GM12878 (cell line): ENCODE measurements at regions not wholly inside any gene's neighbourhood (a gene's known extent, or its start where the extent isn't known, plus 50 kb on each side); places are given as distances from the start of the nearest gene placed in this dataset.
"Not testable (repeated sequence)": the region's sequence is repeated elsewhere in the genome, so short reads cannot be mapped to it uniquely, and the experiment has no call there.

Experiments
- ATAC-seq: fragments of 200-7000 bp; cut with Tn5 transposase; 3 replicates; pipeline ENCODE4 v1.9.1; 2020; ENCODE audit warnings: mild to moderate bottlenecking, moderate library complexity
- BruUV-seq: library from RNA; stranded (reverse); fragments of 400-500 nt; replicated peaks from 2 replicates; lab custom pipeline; 2021; lab: Mats Ljungman, UMichigan
- CTCF ChIA-PET: fragments of 300-600 bp; sonication (Branson Sonifier 250); formaldehyde crosslinking; extraction: SDS; loops from one replicate; lab custom pipeline; 2021; ENCODE audit warnings: inconsistent platforms; lab: Yijun Ruan, JAX
- POLR2A ChIA-PET: fragments of 350-600 bp; formaldehyde crosslinking; extraction: SDS; loops from one replicate; lab custom pipeline; 2021; ENCODE audit warnings: inconsistent platforms; lab: Charles Lee
- RAD21 ChIA-PET: fragments of 300-600 bp; sonication (Branson Sonifier 250); formaldehyde crosslinking; loops from one replicate; lab custom pipeline; 2023; ENCODE audit warnings: antibody characterized with exemption; ENCODE audit not compliant: unreplicated experiment; lab: Charles Lee
- SMC1A ChIA-PET: fragments of 300-600 bp; sonication (Branson Sonifier 250); formaldehyde crosslinking; loops from one replicate; lab custom pipeline; 2023; ENCODE audit not compliant: unreplicated experiment, uncharacterized antibody; lab: Charles Lee
- DNase-seq: peaks from one replicate; pipeline ENCODE4 v3.0.0-alpha.2; 2011; ENCODE audit warnings: low read depth, low spot score
- FAIRE-seq: peaks from 3 replicates; lab custom pipeline; 2011; peaks lifted over from hg19 to GRCh38; lab: Jason Lieb, UNC
- H2AFZ ChIP-seq: 2 replicates; pipeline ENCODE4 v1.6.0; 2011; ENCODE audit warnings: low read depth, low read length, control low read depth; ENCODE audit not compliant: control insufficient read depth
- H3K27ac ChIP-seq: 2 replicates; pipeline ENCODE4 v1.5.1; 2011; ENCODE audit warnings: control low read depth; ENCODE audit not compliant: control insufficient read depth, insufficient read depth
- H3K27me3 ChIP-seq, 2 experiments: replicated peaks in 1 of 2; 2 replicates each; pipeline versions ENCODE4 v1.6.0 to v1.6.1; 2011; ENCODE audit warnings: low read length in 1 of 2; ENCODE audit not compliant: control insufficient read depth in 2 of 2, insufficient read depth in 2 of 2
- H3K36me3 ChIP-seq, 2 experiments: 2 replicates each; pipeline ENCODE4 v1.5.1; 2011; ENCODE audit warnings: low read length in 1 of 2; ENCODE audit not compliant: control insufficient read depth in 2 of 2, insufficient read depth in 2 of 2
- H3K4me1 ChIP-seq: 2 replicates; pipeline ENCODE4 v1.6.1; 2011; ENCODE audit warnings: mild to moderate bottlenecking, low read length, moderate library complexity, mixed read lengths; ENCODE audit not compliant: control insufficient read depth, insufficient read depth
- H3K4me2 ChIP-seq: 2 replicates; pipeline ENCODE4 v1.6.0; 2011; ENCODE audit warnings: control low read depth; ENCODE audit not compliant: control insufficient read depth, insufficient read depth
- H3K4me3 ChIP-seq: fragments of 200-600 bp; sonication (generic); 2 replicates; pipeline ENCODE4 v1.5.1; 2016
- H3K79me2 ChIP-seq: 2 replicates; pipeline ENCODE4 v1.6.0; 2011; ENCODE audit warnings: low read length; ENCODE audit not compliant: control insufficient read depth, insufficient read depth
- H3K9ac ChIP-seq: 2 replicates; pipeline ENCODE4 v1.8.0; 2011; ENCODE audit warnings: low read length, control low read depth, mixed read lengths; ENCODE audit not compliant: control insufficient read depth, insufficient read depth
- H3K9me3 ChIP-seq: replicated peaks from 3 replicates; pipeline ENCODE4 v1.5.1; 2011; ENCODE audit warnings: mild to moderate bottlenecking, low read length; ENCODE audit not compliant: control insufficient read depth, insufficient read depth
- H4K20me1 ChIP-seq: 2 replicates; pipeline ENCODE4 v1.6.0; 2011; ENCODE audit not compliant: control insufficient read depth, insufficient read depth
- ASH2L ChIP-seq: fragments of 300-600, 200-600 bp; sonication (generic); IDR thresholded peaks from 2 replicates; pipeline ENCODE4 v1.6.1; 2017; ENCODE audit warnings: low read depth, mild to moderate bottlenecking, borderline replicate concordance
- ATF2 ChIP-seq: IDR thresholded peaks from 2 replicates; pipeline ENCODE4 v1.6.1; 2012; ENCODE audit warnings: low read length, inconsistent platforms
- BHLHE40 ChIP-seq, 2 experiments: fragments of 450-650 bp in 1 of 2; IDR thresholded peaks; 2 replicates each; pipeline ENCODE4 v1.6.1; 2011 to 2017; ENCODE audit warnings: low read depth in 2 of 2, borderline replicate concordance in 1 of 2, improper control_type of control experiment in 1 of 2, low read length in 1 of 2, mild to moderate bottlenecking in 1 of 2
- CBFB ChIP-seq: IDR thresholded peaks from 2 replicates; pipeline ENCODE4 v1.6.1; 2016; ENCODE audit warnings: antibody characterized with exemption, low read depth
- EGR1 ChIP-seq, 2 experiments: IDR thresholded peaks; 1 replicate in 1 of 2; 2 replicates in 1 of 2; pipeline ENCODE4 v1.6.1; 2011 to 2012; ENCODE audit warnings: low read depth in 2 of 2, low read length in 2 of 2, borderline replicate concordance in 1 of 2, mild to moderate bottlenecking in 1 of 2, moderate library complexity in 1 of 2
- JUND ChIP-seq: IDR thresholded peaks from 2 replicates; pipeline ENCODE4 v1.6.1; 2012; ENCODE audit warnings: low read depth, mild to moderate bottlenecking, low read length, improper control_type of control experiment, moderate library complexity
- MXI1 ChIP-seq: fragments of 150-350 bp; IDR thresholded peaks from 2 replicates; pipeline ENCODE4 v1.6.1; 2011; ENCODE audit warnings: low read depth, mild to moderate bottlenecking, inconsistent platforms, low read length, improper control_type of control experiment
- NFYB ChIP-seq: IDR thresholded peaks from 2 replicates; pipeline ENCODE4 v1.6.1; 2011; ENCODE audit warnings: low read depth, mild to moderate bottlenecking, low read length, improper control_type of control experiment, moderate library complexity; ENCODE audit not compliant: insufficient read depth
- NR2C1 ChIP-seq: fragments of 450-650 bp; IDR thresholded peaks from 2 replicates; pipeline ENCODE4 v1.6.1; 2017; ENCODE audit warnings: antibody characterized with exemption, mild to moderate bottlenecking, moderate library complexity
- NRF1 ChIP-seq: conservative IDR thresholded peaks from 2 replicates; pipeline ENCODE4 v1.6.1; 2011; ENCODE audit warnings: mild to moderate bottlenecking, low read depth, low read length, improper control_type of control experiment
- RB1 ChIP-seq: fragments of 450-650 bp; formaldehyde crosslinking; IDR thresholded peaks from 2 replicates; pipeline ENCODE4 v1.6.1; 2017; ENCODE audit warnings: mild to moderate bottlenecking, borderline replicate concordance
- RBBP5 ChIP-seq: fragments of 200-600 bp; sonication (generic); conservative IDR thresholded peaks from 2 replicates; pipeline ENCODE4 v1.6.1; 2016
- RUNX3 ChIP-seq: IDR thresholded peaks from 2 replicates; pipeline ENCODE4 v1.6.1; 2012; ENCODE audit warnings: low read length, inconsistent platforms
- ZNF207 ChIP-seq: fragments of 450-650 bp; IDR thresholded peaks from 2 replicates; pipeline ENCODE4 v1.6.1; 2014; ENCODE audit warnings: antibody characterized with exemption, mild to moderate bottlenecking, borderline replicate concordance
- WGBS: methylation state at CpG from one replicate; pipeline ENCODE4 v1.1.6; 2016; ENCODE audit warnings: low lambda C conversion rate; ENCODE audit not compliant: insufficient replicate concordance, insufficient coverage; ENCODE audit errors: missing lambda C conversion rate; 5-methylcytosine and 5-hydroxymethylcytosine counted together
- in situ Hi-C: fragments of 300-500 bp; cut with MboI; formaldehyde crosslinking; loops from 9 replicates; pipeline ENCODE4 v1.14.3; 2018; ENCODE audit warnings: mixed read lengths
- intact Hi-C: fragments of 100-400 bp; cut with micrococcal nuclease; formaldehyde crosslinking; loops from one replicate; pipeline ENCODE4 v1.14.2; 2022; ENCODE audit not compliant: unreplicated experiment
- TF ChIP-seq, protein P1 (sequence below): IDR thresholded peaks from 2 replicates; pipeline ENCODE4 v1.6.1; 2011; ENCODE audit warnings: borderline replicate concordance, low read depth, mild to moderate bottlenecking, moderate library complexity, mixed read lengths, low read length; ENCODE audit not compliant: insufficient read depth; ENCODE audit errors: extremely low read length
- TF ChIP-seq, protein P2 (sequence below): IDR thresholded peaks from 2 replicates; pipeline ENCODE4 v1.6.1; 2011; ENCODE audit warnings: low read depth, low read length, improper control_type of control experiment, borderline replicate concordance

GRCh38 chr13:50547175-50547574 is 296.3 kb downstream of the DLEU7 start:
- DNase-seq, FAIRE-seq, POLR2A ChIA-PET, ATAC-seq, H3K4me2 ChIP-seq, H2AFZ ChIP-seq, BruUV-seq, H4K20me1 ChIP-seq, H3K36me3 ChIP-seq, H3K27me3 ChIP-seq, H3K9me3 ChIP-seq, in situ Hi-C loops, H3K4me3 ChIP-seq, intact Hi-C loops, H3K9ac ChIP-seq, H3K4me1 ChIP-seq, H3K27ac ChIP-seq, RAD21 ChIA-PET, H3K79me2 ChIP-seq, SMC1A ChIA-PET, CTCF ChIA-PET: not testable (repeated sequence)
- WGBS, result 20% methylated on average over 1 of the region's 2 CpGs

- DNase-seq (no peak), ATAC-seq (no peak), FAIRE-seq (no peak)
- CTCF ChIA-PET, result interaction anchor here (0.6 kb wide), 1 partner anchor 641 kb away, joined by 3 read pairs; no protein-coding TSS in a partner anchor
- no peak overlapping the region for H3K9ac ChIP-seq
- intact Hi-C loops, result no loop called here
- WGBS, result 59% methylated on average over 2 of the region's 2 CpGs
- POLR2A ChIA-PET, result no interaction called here
- no peak overlapping the region for H3K4me2 ChIP-seq
- H3K27me3 ChIP-seq, result no peaks in the 10 kb centered on the region; a peak in 1 of 4 replicates
- no peaks in the 10 kb centered on the region for H3K79me2 ChIP-seq
- H2AFZ ChIP-seq, result no peak overlapping the region
- H4K20me1 ChIP-seq, result no peaks in the 10 kb centered on the region
- H3K27ac ChIP-seq, result no peak overlapping the region
- H3K4me3 ChIP-seq, result no peak overlapping the region
- H3K36me3 ChIP-seq, result no peaks in the 10 kb centered on the region
- in situ Hi-C loops, result no loop called here
- no peaks in the 10 kb centered on the region; the same call in 2 of the 3 replicates for H3K9me3 ChIP-seq
- no peaks in the 10 kb centered on the region for H3K4me1 ChIP-seq
- no TSS peak for BruUV-seq
- SMC1A ChIA-PET, result no interaction called here
- RAD21 ChIA-PET, result no interaction called here
- TF ChIP-seq MXI1 (no peak), NFYB (no peak), RBBP5 (no peak), BHLHE40 (IDR thresholded peaks at IDR 0.05; ENCODE audit: borderline replicate concordance in 1 of 2, low read depth in 2 of 2, low read length in 1 of 2) (no peak), ZNF207 (no peak), NR2C1 (no peak), ATF2 (no peak), EGR1 (IDR thresholded peaks at IDR 0.05; ENCODE audit: borderline replicate concordance in 1 of 2, low read depth in 2 of 2, low read length in 2 of 2) (no peak), RB1 (no peak), NRF1 (no peak), CBFB (no peak), RUNX3 (no peak), JUND (no peak), ASH2L (no peak)
- TF ChIP-seq, protein P1, sequence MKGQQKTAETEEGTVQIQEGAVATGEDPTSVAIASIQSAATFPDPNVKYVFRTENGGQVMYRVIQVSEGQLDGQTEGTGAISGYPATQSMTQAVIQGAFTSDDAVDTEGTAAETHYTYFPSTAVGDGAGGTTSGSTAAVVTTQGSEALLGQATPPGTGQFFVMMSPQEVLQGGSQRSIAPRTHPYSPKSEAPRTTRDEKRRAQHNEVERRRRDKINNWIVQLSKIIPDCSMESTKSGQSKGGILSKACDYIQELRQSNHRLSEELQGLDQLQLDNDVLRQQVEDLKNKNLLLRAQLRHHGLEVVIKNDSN, result no peak
- TF ChIP-seq, protein P2, sequence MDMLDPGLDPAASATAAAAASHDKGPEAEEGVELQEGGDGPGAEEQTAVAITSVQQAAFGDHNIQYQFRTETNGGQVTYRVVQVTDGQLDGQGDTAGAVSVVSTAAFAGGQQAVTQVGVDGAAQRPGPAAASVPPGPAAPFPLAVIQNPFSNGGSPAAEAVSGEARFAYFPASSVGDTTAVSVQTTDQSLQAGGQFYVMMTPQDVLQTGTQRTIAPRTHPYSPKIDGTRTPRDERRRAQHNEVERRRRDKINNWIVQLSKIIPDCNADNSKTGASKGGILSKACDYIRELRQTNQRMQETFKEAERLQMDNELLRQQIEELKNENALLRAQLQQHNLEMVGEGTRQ, result no peak
Observed at GRCh38 chr13:50548586-50548985, 294.9 kb downstream of the DLEU7 start.
